ENCODE measurements at regions not wholly inside any gene's neighbourhood (a gene's known extent, or its start where the extent isn't known, plus 50 kb on each side); places are given as distances from the start of the nearest gene placed in this dataset.

- no peak overlapping the region for H3K27ac ChIP-seq
- no peaks in the 10 kb centered on the region for H3K36me3 ChIP-seq
- intact Hi-C loops (cut with DNase I; ENCODE audit: low total_unique reads): no loop called here
- H3K4me1 ChIP-seq: no peaks in the 10 kb centered on the region
- TF ChIP-seq POLR2AphosphoS5 (IDR thresholded peaks at IDR 0.05) (no peak), CTCF (IDR thresholded peaks at IDR 0.05) (no peak), EP300 (IDR thresholded peaks at IDR 0.05) (no peak), POLR2A (IDR thresholded peaks at IDR 0.05) (no peak)
- WGBS, 5 donors: 68 to 79% (median 68%) methylated on average over 1 of the region's 1 CpG
- no peak overlapping the region for H3K4me3 ChIP-seq
- DNase-seq: no peak
- H3K27me3 ChIP-seq: no peaks in the 10 kb centered on the region
- no peaks in the 10 kb centered on the region for H3K9me3 ChIP-seq
These were observed 693.6 kb downstream of the PRELID2 start for GRCh38 chr5:145141534-145141933.

GRCh38 chr5:145130996-145131395, 704.1 kb downstream of the PRELID2 start:
- no peak for DNase-seq
- Histone ChIP-seq H3K4me1 (no peaks in the 10 kb centered on the region), H3K27me3 (no peaks in the 10 kb centered on the region), H3K4me3 (no peak overlapping the region), H3K36me3 (no peaks in the 10 kb centered on the region), H3K9me3 (no peaks in the 10 kb centered on the region), H3K27ac (no peak overlapping the region)
- 20 to 31% (median 24%) methylated on average over 3 of the region's 3 CpGs for whole genome bisulfite sequencing, 5 donors
- intact Hi-C loops (cut with DNase I; ENCODE audit: low total_unique reads): no loop called here
- TF ChIP-seq POLR2AphosphoS5 (IDR thresholded peaks at IDR 0.05) (no peak), EP300 (IDR thresholded peaks at IDR 0.05) (no peak), CTCF (IDR thresholded peaks at IDR 0.05) (no peak), POLR2A (IDR thresholded peaks at IDR 0.05) (no peak)

- 87 to 91% (median 89%) methylated on average over 5 of the region's 5 CpGs for whole genome bisulfite sequencing, 5 donors
These were observed 705.3 kb downstream of the PRELID2 start for GRCh38 chr5:145129797-145130196.

GRCh38 chr5:145124806-145125205, 710.3 kb downstream of the PRELID2 start:
- 42 to 54% (median 52%) methylated on average over 3 of the region's 3 CpGs for WGBS, 5 donors
- no peaks in the 10 kb centered on the region for H3K9me3 ChIP-seq
- no peak for TF ChIP-seq POLR2AphosphoS5 (IDR thresholded peaks at IDR 0.05)
- no peak for TF ChIP-seq EP300 (IDR thresholded peaks at IDR 0.05)
- TF ChIP-seq POLR2A (IDR thresholded peaks at IDR 0.05): no peak
- TF ChIP-seq CTCF (IDR thresholded peaks at IDR 0.05): no peak
- DNase-seq: no peak
- H3K4me3 ChIP-seq: no peak overlapping the region
- no peaks in the 10 kb centered on the region for H3K4me1 ChIP-seq
- intact Hi-C loops (cut with DNase I; ENCODE audit: low total_unique reads): no loop called here
- H3K27me3 ChIP-seq: no peaks in the 10 kb centered on the region
- no peak overlapping the region for H3K27ac ChIP-seq
- no peaks in the 10 kb centered on the region for H3K36me3 ChIP-seq

More at GRCh38 chr5:145129797-145130196, 705.3 kb downstream of the PRELID2 start:
- no peak for TF ChIP-seq POLR2A (IDR thresholded peaks at IDR 0.05)
- no peak for TF ChIP-seq CTCF (IDR thresholded peaks at IDR 0.05)
- TF ChIP-seq POLR2AphosphoS5 (IDR thresholded peaks at IDR 0.05): no peak
- no peak for TF ChIP-seq EP300 (IDR thresholded peaks at IDR 0.05)
- no peak overlapping the region for H3K27ac ChIP-seq
- H3K36me3 ChIP-seq: no peaks in the 10 kb centered on the region
- intact Hi-C loops (cut with DNase I; ENCODE audit: low total_unique reads): no loop called here
- no peaks in the 10 kb centered on the region for H3K9me3 ChIP-seq
- DNase-seq: no peak
- H3K4me3 ChIP-seq: no peak overlapping the region
- no peaks in the 10 kb centered on the region for H3K4me1 ChIP-seq
- no peaks in the 10 kb centered on the region for H3K27me3 ChIP-seq

All from stomach (tissue), 8 donors.